A549 (cell line): ENCODE measurements at regions not wholly inside any gene's neighbourhood (a gene's known extent, or its start where the extent isn't known, plus 50 kb on each side); places are given as distances from the start of the nearest gene placed in this dataset.

Experiments used
- ATAC-seq, 2 experiments: fragments of 200-7000 bp in 1 of 2; fragments of >200 bp in 1 of 2; cut with Nextera tagmentation in 1 of 2; cut with Tn5 transposase in 1 of 2; 3 replicates each; pipeline versions ENCODE4 v1.8.0 to v1.9.1; 2018 to 2020; ENCODE audit warnings: mild to moderate bottlenecking in 1 of 2, moderate library complexity in 1 of 2
- CTCF ChIA-PET: fragments of 300-600 bp; sonication (Branson Sonifier 250); formaldehyde crosslinking; extraction: SDS; loops from one replicate; lab custom pipeline; 2021; ENCODE audit warnings: antibody characterized with exemption, inconsistent platforms; lab: Yijun Ruan, JAX
- POLR2A ChIA-PET: fragments of 350-600 bp; formaldehyde crosslinking; extraction: SDS; loops from one replicate; lab custom pipeline; 2021; ENCODE audit warnings: antibody characterized with exemption, inconsistent platforms; lab: Yijun Ruan, JAX
- DNase-seq, 2 experiments: peaks; one replicate each; pipeline versions ENCODE4 v3.0.0 to v3.0.0-alpha.2; 2011 to 2016; ENCODE audit warnings: low read depth in 1 of 2, low spot score in 1 of 2
- FAIRE-seq: peaks from 2 replicates; lab custom pipeline; 2011; peaks lifted over from hg19 to GRCh38; lab: Jason Lieb, UNC
- H3K27ac ChIP-seq, 2 experiments: fragments of >200 bp; sonication (Bioruptor Twin); formaldehyde crosslinking; 3 replicates each; pipeline ENCODE4 v1.5.1; 2016 to 2017
- H3K4me1 ChIP-seq: fragments of >200 bp; sonication (Bioruptor Twin); formaldehyde crosslinking; 3 replicates; pipeline ENCODE4 v1.6.1; 2016
- H3K4me2 ChIP-seq: fragments of >200 bp; sonication (Bioruptor Twin); formaldehyde crosslinking; 3 replicates; pipeline ENCODE4 v1.6.1; 2016
- H3K4me3 ChIP-seq: fragments of >200 bp; sonication (Bioruptor Twin); formaldehyde crosslinking; 3 replicates; pipeline ENCODE4 v1.5.1; 2016
- H3K9me3 ChIP-seq: fragments of >200 bp; sonication (Bioruptor Twin); formaldehyde crosslinking; 3 replicates; pipeline ENCODE4 v1.6.1; 2016
- BHLHE40 ChIP-seq: IDR thresholded peaks from 2 replicates; pipeline ENCODE4 v1.6.1; 2012; ENCODE audit warnings: low read depth, low read length, inconsistent platforms
- CBX2 ChIP-seq: fragments of 200-600 bp; sonication (generic); IDR thresholded peaks from 2 replicates; pipeline ENCODE4 v1.6.1; 2016; ENCODE audit warnings: low read depth, mild to moderate bottlenecking, borderline replicate concordance
- CHD2 ChIP-seq: fragments of 150-350 bp; IDR thresholded peaks from 2 replicates; pipeline ENCODE4 v1.6.1; 2014; ENCODE audit warnings: low read length; ENCODE audit not compliant: partially characterized antibody
- E2F6 ChIP-seq: IDR thresholded peaks from 2 replicates; pipeline ENCODE4 v1.6.1; 2012; ENCODE audit warnings: low read depth, borderline replicate concordance
- HDAC2 ChIP-seq: fragments of 200-600 bp; sonication (generic); IDR thresholded peaks from 2 replicates; pipeline ENCODE4 v1.6.1; 2016
- JUNB ChIP-seq: fragments of >200 bp; sonication (Bioruptor Twin); formaldehyde crosslinking; IDR thresholded peaks from 2 replicates; pipeline ENCODE4 v1.6.1; 2016
- MAZ ChIP-seq: fragments of 150-350 bp; IDR thresholded peaks from 2 replicates; pipeline ENCODE4 v1.6.1; 2014; ENCODE audit warnings: antibody characterized with exemption, low read depth, low read length, borderline replicate concordance
- NFE2L2 ChIP-seq: fragments of 150-350 bp; conservative IDR thresholded peaks from 2 replicates; pipeline ENCODE4 v1.6.1; 2014; ENCODE audit warnings: low read length
- NR3C1 ChIP-seq: fragments of >200 bp; sonication (Bioruptor Twin); formaldehyde crosslinking; IDR thresholded peaks from 3 replicates; pipeline ENCODE4 v1.6.1; 2017
- PBX3 ChIP-seq: IDR thresholded peaks from 2 replicates; pipeline ENCODE4 v1.6.1; 2012
- POLR2AphosphoS2 ChIP-seq: conservative IDR thresholded peaks from 2 replicates; pipeline ENCODE4 v1.6.1; 2012; ENCODE audit warnings: low read length, improper control_type of control experiment, inconsistent platforms
- RNF2 ChIP-seq: fragments of 200-600 bp; sonication (generic); IDR thresholded peaks from 2 replicates; pipeline ENCODE4 v1.6.1; 2016; ENCODE audit warnings: low read depth, mild to moderate bottlenecking, antibody characterized with exemption, moderate library complexity, borderline replicate concordance
- TP53 ChIP-seq: fragments of 250-450 bp; sonication (Bioruptor Pico); IDR thresholded peaks from 2 replicates; pipeline ENCODE4 v1.5.0; 2021; ENCODE audit warnings: mild to moderate bottlenecking, moderate library complexity
- ZC3H11A ChIP-seq: fragments of 450-650 bp; IDR thresholded peaks from 2 replicates; pipeline ENCODE4 v1.6.1; 2014; ENCODE audit warnings: antibody characterized with exemption, mild to moderate bottlenecking
- WGBS: methylation state at CpG from one replicate; pipeline ENCODE4 v1.1.6; 2017; ENCODE audit errors: missing lambda C conversion rate; 5-methylcytosine and 5-hydroxymethylcytosine counted together
- TF ChIP-seq, protein P1 (sequence below): fragments of >200 bp; sonication (Bioruptor Twin); formaldehyde crosslinking; IDR thresholded peaks from 3 replicates; pipeline ENCODE4 v1.5.1; 2016
- TF ChIP-seq, protein P2 (sequence below): fragments of 150-350 bp; IDR thresholded peaks from 2 replicates; pipeline ENCODE4 v1.6.1; 2014; ENCODE audit warnings: low read depth, mild to moderate bottlenecking, low read length

DNA sequence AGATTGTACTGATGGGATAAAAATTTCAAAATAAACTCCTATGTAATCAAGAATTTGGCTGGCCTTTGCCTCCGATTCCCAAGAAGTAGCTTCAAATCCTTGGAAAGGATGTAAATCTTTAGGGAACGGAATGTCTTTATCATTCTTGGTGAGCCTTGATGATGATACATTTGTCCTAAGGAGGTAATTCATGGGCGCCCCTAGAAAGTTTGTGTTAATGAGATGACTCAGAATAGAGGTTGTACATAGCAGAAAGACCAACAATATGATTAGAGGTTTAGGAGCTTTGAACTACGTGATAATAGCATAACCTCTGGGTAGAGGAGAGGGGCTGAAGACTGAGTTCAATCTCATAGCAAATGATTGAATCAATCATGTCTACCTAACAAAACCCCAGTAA, 248.6 kb upstream of the SLITRK3 start:
- CTCF ChIA-PET, result no interaction called here
- Histone ChIP-seq H3K27ac (no peak overlapping the region), H3K9me3 (no peaks in the 10 kb centered on the region), H3K4me2 (no peak overlapping the region), H3K4me1 (no peaks in the 10 kb centered on the region), H3K4me3 (no peak overlapping the region)
- TF ChIP-seq TP53 (CRISPR knock-in tag) (no peak), CHD2 (no peak), E2F6 (no peak), POLR2AphosphoS2 (no peak), NR3C1 (no peak), ZC3H11A (no peak), NFE2L2 (no peak), PBX3 (no peak)
- TF ChIP-seq, protein P1, sequence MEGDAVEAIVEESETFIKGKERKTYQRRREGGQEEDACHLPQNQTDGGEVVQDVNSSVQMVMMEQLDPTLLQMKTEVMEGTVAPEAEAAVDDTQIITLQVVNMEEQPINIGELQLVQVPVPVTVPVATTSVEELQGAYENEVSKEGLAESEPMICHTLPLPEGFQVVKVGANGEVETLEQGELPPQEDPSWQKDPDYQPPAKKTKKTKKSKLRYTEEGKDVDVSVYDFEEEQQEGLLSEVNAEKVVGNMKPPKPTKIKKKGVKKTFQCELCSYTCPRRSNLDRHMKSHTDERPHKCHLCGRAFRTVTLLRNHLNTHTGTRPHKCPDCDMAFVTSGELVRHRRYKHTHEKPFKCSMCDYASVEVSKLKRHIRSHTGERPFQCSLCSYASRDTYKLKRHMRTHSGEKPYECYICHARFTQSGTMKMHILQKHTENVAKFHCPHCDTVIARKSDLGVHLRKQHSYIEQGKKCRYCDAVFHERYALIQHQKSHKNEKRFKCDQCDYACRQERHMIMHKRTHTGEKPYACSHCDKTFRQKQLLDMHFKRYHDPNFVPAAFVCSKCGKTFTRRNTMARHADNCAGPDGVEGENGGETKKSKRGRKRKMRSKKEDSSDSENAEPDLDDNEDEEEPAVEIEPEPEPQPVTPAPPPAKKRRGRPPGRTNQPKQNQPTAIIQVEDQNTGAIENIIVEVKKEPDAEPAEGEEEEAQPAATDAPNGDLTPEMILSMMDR, result no peak
- FAIRE-seq (no peak), ATAC-seq (no peak), DNase-seq (no peak)
- WGBS, result 64% methylated on average over 4 of the region's 4 CpGs
- POLR2A ChIA-PET, result no interaction called here

DNA sequence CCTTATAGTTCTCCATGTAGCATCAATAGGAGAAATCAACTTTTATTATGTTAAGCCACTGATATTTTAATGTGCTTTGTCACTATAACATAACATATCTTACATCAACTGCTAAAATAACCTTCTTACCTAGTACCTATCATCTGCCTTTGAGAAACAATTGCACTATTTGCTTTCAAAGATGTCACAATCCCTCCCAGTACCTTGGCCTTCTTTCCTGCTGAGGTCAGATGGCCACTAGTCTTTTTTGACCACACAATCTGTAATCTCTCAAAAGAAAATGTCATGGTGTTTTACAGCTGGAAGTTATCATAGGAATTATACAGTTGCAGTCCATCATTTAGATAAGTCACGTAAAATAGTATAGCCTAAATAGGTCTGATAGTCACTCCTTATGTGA, 247.5 kb upstream of the SLITRK3 start:
- H3K4me2 ChIP-seq, result no peak overlapping the region
- no peaks in the 10 kb centered on the region for H3K4me1 ChIP-seq
- FAIRE-seq (no peak), ATAC-seq (no peak), DNase-seq (no peak)
- CTCF ChIA-PET, result no interaction called here
- POLR2A ChIA-PET, result no interaction called here
- H3K9me3 ChIP-seq, result no peaks in the 10 kb centered on the region
- H3K4me3 ChIP-seq, result no peak overlapping the region
- WGBS, result 82% methylated on average over 1 of the region's 1 CpG
- TF ChIP-seq, protein P2, sequence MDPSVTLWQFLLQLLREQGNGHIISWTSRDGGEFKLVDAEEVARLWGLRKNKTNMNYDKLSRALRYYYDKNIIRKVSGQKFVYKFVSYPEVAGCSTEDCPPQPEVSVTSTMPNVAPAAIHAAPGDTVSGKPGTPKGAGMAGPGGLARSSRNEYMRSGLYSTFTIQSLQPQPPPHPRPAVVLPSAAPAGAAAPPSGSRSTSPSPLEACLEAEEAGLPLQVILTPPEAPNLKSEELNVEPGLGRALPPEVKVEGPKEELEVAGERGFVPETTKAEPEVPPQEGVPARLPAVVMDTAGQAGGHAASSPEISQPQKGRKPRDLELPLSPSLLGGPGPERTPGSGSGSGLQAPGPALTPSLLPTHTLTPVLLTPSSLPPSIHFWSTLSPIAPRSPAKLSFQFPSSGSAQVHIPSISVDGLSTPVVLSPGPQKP, result no peak
- TF ChIP-seq CBX2 (no peak), HDAC2 (no peak), BHLHE40 (no peak)
- H3K27ac ChIP-seq, result no peak overlapping the region

- Histone ChIP-seq H3K9me3 (no peaks in the 10 kb centered on the region; the same call in 2 of the 3 replicates), H3K27ac (no peak overlapping the region), H3K4me1 (no peaks in the 10 kb centered on the region), H3K4me2 (no peak overlapping the region), H3K4me3 (no peak overlapping the region)
- ChIA-PET CTCF (no interaction called here), POLR2A (no interaction called here)
- TF ChIP-seq MAZ, result no peak
- TF ChIP-seq RNF2, result no peak
- TF ChIP-seq, protein P1, result no peak
- no peak for TF ChIP-seq JUNB
- ATAC-seq (no peak), DNase-seq (no peak), FAIRE-seq (no peak)
Observed at GRCh38 chr3:165442061-165442460, 245.9 kb upstream of the SLITRK3 start.
